WTC11 (cell line): ENCODE measurements at regions not wholly inside any gene's neighbourhood (a gene's known extent, or its start where the extent isn't known, plus 50 kb on each side); places are given as distances from the start of the nearest gene placed in this dataset.

ENCODE experiments used
- ATAC-seq: fragments of 200-7000 bp; cut with Tn5 transposase; 2 replicates; pipeline ENCODE4 v1.10.0; 2021; ENCODE audit warnings: mild to moderate bottlenecking, moderate library complexity
- CTCF ChIA-PET: fragments of 300-600 bp; sonication (Branson Sonifier 250); formaldehyde crosslinking; loops from one replicate; lab custom pipeline; 2021; ENCODE audit warnings: antibody characterized with exemption; lab: Charles Lee
- POLR2A ChIA-PET: fragments of 350-600 bp; sonication (Branson Sonifier 250); formaldehyde crosslinking; loops from one replicate; lab custom pipeline; 2021; ENCODE audit warnings: antibody characterized with exemption; lab: Charles Lee
- DNase-seq: peaks from one replicate; pipeline ENCODE4 v3.0.0; 2021; ENCODE audit warnings: low spot score
- H3K27ac Mint-ChIP-seq: 2 replicates; pipeline ENCODE4 v1.8.0; 2021; ENCODE audit warnings: mixed read lengths
- H3K27me3 Mint-ChIP-seq: 2 replicates; pipeline ENCODE4 v1.8.0; 2021; ENCODE audit warnings: low read depth, mild to moderate bottlenecking, moderate library complexity, mixed read lengths
- H3K36me3 Mint-ChIP-seq: 2 replicates; pipeline ENCODE4 v1.8.0; 2021; ENCODE audit warnings: mixed read lengths
- H3K4me1 Mint-ChIP-seq: 2 replicates; pipeline ENCODE4 v1.8.0; 2022; ENCODE audit warnings: mixed read lengths
- H3K4me3 Mint-ChIP-seq: 2 replicates; pipeline ENCODE4 v1.8.0; 2021; ENCODE audit warnings: mild to moderate bottlenecking, moderate library complexity, mixed read lengths
- H3K9me3 Mint-ChIP-seq: 2 replicates; pipeline ENCODE4 v1.8.0; 2021; ENCODE audit warnings: mixed read lengths
- AFF4 ChIP-seq: sonication (generic); formaldehyde crosslinking; IDR thresholded peaks from 2 replicates; pipeline ENCODE4 v1.8.1; 2023; ENCODE audit warnings: mild to moderate bottlenecking, missing genetic modification reagents, borderline replicate concordance
- CBFB ChIP-seq: sonication (generic); formaldehyde crosslinking; IDR thresholded peaks from 2 replicates; pipeline ENCODE4 v1.8.1; 2022; ENCODE audit warnings: mild to moderate bottlenecking, low read depth, missing genetic modification reagents
- CDX4 ChIP-seq: fragments of 250-450 bp; sonication (Bioruptor Pico); IDR thresholded peaks from 2 replicates; pipeline ENCODE4 v1.9.0; 2021; ENCODE audit warnings: moderate library complexity, mild to moderate bottlenecking, inconsistent platforms, borderline replicate concordance
- E2F1 ChIP-seq: sonication (generic); formaldehyde crosslinking; IDR thresholded peaks from 2 replicates; pipeline ENCODE4 v1.8.0; 2022; ENCODE audit warnings: mild to moderate bottlenecking, missing genetic modification reagents
- FOXP1 ChIP-seq: sonication (generic); formaldehyde crosslinking; IDR thresholded peaks from 2 replicates; pipeline ENCODE4 v1.8.0; 2022; ENCODE audit warnings: missing genetic modification reagents, mild to moderate bottlenecking, moderate library complexity, borderline replicate concordance
- GRHL2 ChIP-seq: fragments of 250-450 bp; sonication (Bioruptor Pico); IDR thresholded peaks from 2 replicates; pipeline ENCODE4 v1.8.0; 2022; ENCODE audit warnings: mild to moderate bottlenecking, moderate library complexity; ENCODE audit not compliant: insufficient replicate concordance, severe bottlenecking
- IRF2 ChIP-seq: sonication (generic); formaldehyde crosslinking; IDR thresholded peaks from 2 replicates; pipeline ENCODE4 v1.8.0; 2022; ENCODE audit warnings: low read depth, missing genetic modification reagents, borderline replicate concordance
- NR2C2 ChIP-seq: sonication (generic); formaldehyde crosslinking; IDR thresholded peaks from 2 replicates; pipeline ENCODE4 v1.8.0; 2022; ENCODE audit warnings: mild to moderate bottlenecking, missing genetic modification reagents
- NR3C1 ChIP-seq: sonication (generic); formaldehyde crosslinking; conservative IDR thresholded peaks from 2 replicates; pipeline ENCODE4 v1.8.1; 2023; ENCODE audit warnings: low read depth, mild to moderate bottlenecking, missing genetic modification reagents
- USF1 ChIP-seq: sonication (generic); formaldehyde crosslinking; IDR thresholded peaks from 2 replicates; pipeline ENCODE4 v1.8.0; 2022; ENCODE audit warnings: mild to moderate bottlenecking, missing genetic modification reagents
- ZNF121 ChIP-seq: sonication (generic); formaldehyde crosslinking; IDR thresholded peaks from 2 replicates; pipeline ENCODE4 v1.8.0; 2023; ENCODE audit warnings: missing genetic modification reagents
- ZNF425 ChIP-seq: fragments of 250-450 bp; sonication (Bioruptor Pico); conservative IDR thresholded peaks from 2 replicates; pipeline ENCODE4 v1.9.0; 2021; ENCODE audit warnings: mild to moderate bottlenecking
- ZNF532 ChIP-seq: fragments of 250-450 bp; sonication (Bioruptor Pico); IDR thresholded peaks from 2 replicates; pipeline ENCODE4 v1.9.0; 2021; ENCODE audit warnings: mild to moderate bottlenecking, borderline replicate concordance
- ZSCAN18 ChIP-seq: fragments of 250-450 bp; sonication (Bioruptor Pico); IDR thresholded peaks from 2 replicates; pipeline ENCODE4 v2.1.2; 2022; ENCODE audit warnings: mild to moderate bottlenecking, moderate library complexity

- Mint-ChIP-seq H3K27ac (no peak overlapping the region), H3K9me3 (no peaks in the 10 kb centered on the region; the same call in 1 of the 2 replicates), H3K4me3 (no peak overlapping the region), H3K27me3 (no peaks in the 10 kb centered on the region), H3K36me3 (no peaks in the 10 kb centered on the region), H3K4me1 (no peaks in the 10 kb centered on the region)
- DNase-seq, result no peak
- POLR2A ChIA-PET, result no interaction called here
- CTCF ChIA-PET, result interaction anchor here (1.7 kb wide), 1 partner anchor 9 kb away, joined by 7 read pairs; no protein-coding TSS in a partner anchor
- no peak for ATAC-seq
- TF ChIP-seq ZNF425 (CRISPR knock-in tag) (no peak), ZSCAN18 (CRISPR knock-in tag) (no peak), ZNF121 (CRISPR knock-in tag) (no peak), CDX4 (no peak), GRHL2 (CRISPR knock-in tag) (no peak), NR3C1 (CRISPR knock-in tag) (no peak), IRF2 (CRISPR knock-in tag) (no peak), USF1 (CRISPR knock-in tag) (no peak), CBFB (CRISPR knock-in tag) (no peak), E2F1 (CRISPR knock-in tag) (no peak), AFF4 (CRISPR knock-in tag) (no peak), FOXP1 (CRISPR knock-in tag) (no peak), ZNF532 (CRISPR knock-in tag) (no peak), NR2C2 (CRISPR knock-in tag) (no peak)
These were observed 333.9 kb downstream of the DIRAS2 start for GRCh38 chr9:90308691-90309090.
